LNCAP (cell line): ENCODE measurements at regions not wholly inside any gene's neighbourhood (a gene's known extent, or its start where the extent isn't known, plus 50 kb on each side); places are given as distances from the start of the nearest gene placed in this dataset.

ENCODE experiments used
- CTCF ChIP-seq: fragments of 450-650 bp; IDR thresholded peaks from 2 replicates; pipeline ENCODE4 v1.5.1; 2017; ENCODE audit warnings: mild to moderate bottlenecking

GRCh38 chr21:27320868-27321267 is 354.0 kb upstream of the ADAMTS5 start:
- no peak for TF ChIP-seq CTCF

- TF ChIP-seq CTCF = no peak
These were observed 348.5 kb upstream of the ADAMTS5 start for GRCh38 chr21:27315373-27315772.

GRCh38 chr21:27314131-27314530 is 347.2 kb upstream of the ADAMTS5 start:
- no peak for TF ChIP-seq CTCF

GRCh38 chr21:27306791-27307775 is 340.2 kb upstream of the ADAMTS5 start:
- TF ChIP-seq CTCF = no peak

- no peak for TF ChIP-seq CTCF
These were observed 339.3 kb upstream of the ADAMTS5 start for GRCh38 chr21:27306206-27306605.

- no peak for TF ChIP-seq CTCF
These were observed 334.3 kb upstream of the ADAMTS5 start for GRCh38 chr21:27301220-27301619.

- no peak for TF ChIP-seq CTCF
These were observed 333.9 kb upstream of the ADAMTS5 start for GRCh38 chr21:27300770-27301169.
